Caco-2 (cell line): ENCODE measurements at regions not wholly inside any gene's neighbourhood (a gene's known extent, or its start where the extent isn't known, plus 50 kb on each side); places are given as distances from the start of the nearest gene placed in this dataset.
"Not testable (repeated sequence)": the region's sequence is repeated elsewhere in the genome, so short reads cannot be mapped to it uniquely, and the experiment has no call there.

ENCODE experiments used
- BruUV-seq: library from RNA; stranded (reverse); fragments of 400-500 nt; replicated peaks from 2 replicates; lab custom pipeline; 2021; lab: Mats Ljungman, UMichigan
- CTCF ChIA-PET: fragments of 300-600 bp; sonication (Branson Sonifier 250); formaldehyde crosslinking; loops from one replicate; lab custom pipeline; 2022; ENCODE audit warnings: antibody characterized with exemption; lab: Charles Lee
- POLR2A ChIA-PET: fragments of 300-600 bp; sonication (Branson Sonifier 250); formaldehyde crosslinking; loops from one replicate; lab custom pipeline; 2022; ENCODE audit warnings: antibody characterized with exemption; lab: Charles Lee
- DNase-seq, 2 experiments: peaks; one replicate each; pipeline versions ENCODE4 v3.0.0 to v3.0.0-alpha.2; 2020 to 2022
- H3K27me3 ChIP-seq: replicated peaks from 2 replicates; pipeline ENCODE4 v1.6.0; 2011; ENCODE audit warnings: low read length; ENCODE audit not compliant: control insufficient read depth, insufficient read depth
- H3K36me3 ChIP-seq: 2 replicates; pipeline ENCODE4 v1.5.1; 2011; ENCODE audit warnings: low read length; ENCODE audit not compliant: control insufficient read depth, insufficient read depth
- H3K4me1 ChIP-seq: fragments of 250-450 bp; sonication (Bioruptor Pico); 2 replicates; pipeline ENCODE4 v1.5.1; 2020; ENCODE audit warnings: mild to moderate bottlenecking
- H3K4me3 ChIP-seq: 2 replicates; pipeline ENCODE4 v1.5.1; 2011; ENCODE audit warnings: low read depth, mild to moderate bottlenecking, control low read depth, low read length
- H3K9me3 ChIP-seq: fragments of 250-450 bp; sonication (Bioruptor Pico); 2 replicates; pipeline ENCODE4 v1.5.1; 2020; ENCODE audit warnings: mild to moderate bottlenecking, moderate library complexity
- H3K27ac Mint-ChIP-seq: one replicate; pipeline ENCODE4 v1.8.0; 2022; ENCODE audit warnings: mixed read lengths; ENCODE audit not compliant: unreplicated experiment
- H3K27me3 Mint-ChIP-seq: one replicate; pipeline ENCODE4 v1.8.0; 2022; ENCODE audit warnings: mixed read lengths; ENCODE audit not compliant: insufficient read depth, unreplicated experiment
- H3K36me3 Mint-ChIP-seq: one replicate; pipeline ENCODE4 v1.8.0; 2022; ENCODE audit warnings: mild to moderate bottlenecking, mixed read lengths; ENCODE audit not compliant: insufficient read depth, unreplicated experiment
- H3K4me1 Mint-ChIP-seq: one replicate; pipeline ENCODE4 v1.8.0; 2022; ENCODE audit warnings: low read depth, mixed read lengths; ENCODE audit not compliant: unreplicated experiment
- H3K4me3 Mint-ChIP-seq: one replicate; pipeline ENCODE4 v1.8.0; 2022; ENCODE audit warnings: mild to moderate bottlenecking, moderate library complexity, mixed read lengths; ENCODE audit not compliant: unreplicated experiment
- H3K9me3 Mint-ChIP-seq: one replicate; pipeline ENCODE4 v1.8.0; 2022; ENCODE audit warnings: mixed read lengths; ENCODE audit not compliant: unreplicated experiment
- CTCF ChIP-seq, 2 experiments: fragments of 200-600 bp in 1 of 2; IDR thresholded peaks; 1 replicate in 1 of 2; 2 replicates in 1 of 2; pipeline versions ENCODE4 v1.5.1 to v1.8.0; 2011 to 2022; ENCODE audit warnings: antibody characterized with exemption in 1 of 2, control low read depth in 1 of 2, inconsistent platforms in 1 of 2, low read depth in 1 of 2, low read length in 1 of 2, mild to moderate bottlenecking in 1 of 2, moderate library complexity in 1 of 2; ENCODE audit not compliant: insufficient read depth in 1 of 2, severe bottlenecking in 1 of 2, unreplicated experiment in 1 of 2
- intact Hi-C: fragments of 100-400 bp; cut with micrococcal nuclease; formaldehyde crosslinking; loops from one replicate; pipeline ENCODE4 v1.10.0; 2022; ENCODE audit not compliant: unreplicated experiment

- intact Hi-C loops = no loop called here
- Mint-ChIP-seq H3K4me1 (no peaks in the 10 kb centered on the region), H3K4me3 (no peak overlapping the region), H3K36me3 (no peaks in the 10 kb centered on the region), H3K9me3 (no peaks in the 10 kb centered on the region), H3K27me3 (no peaks in the 10 kb centered on the region), H3K27ac (no peak overlapping the region)
- no peak overlapping the region for H3K4me3 ChIP-seq
- POLR2A ChIA-PET = no interaction called here
- no peaks in the 10 kb centered on the region for H3K9me3 ChIP-seq
- H3K27me3 ChIP-seq = no peaks in the 10 kb centered on the region
- H3K4me1 ChIP-seq = no peaks in the 10 kb centered on the region
- BruUV-seq = no TSS peak
- no peaks in the 10 kb centered on the region for H3K36me3 ChIP-seq
- CTCF ChIA-PET = no interaction called here
- TF ChIP-seq CTCF (IDR thresholded peaks at IDR 0.05; ENCODE audit: insufficient read depth in 1 of 2, low read depth in 1 of 2, low read length in 1 of 2, severe bottlenecking in 1 of 2, unreplicated experiment in 1 of 2) = no peak
- DNase-seq = no peak
Measured at GRCh38 chr12:77222336-77222735, 157.0 kb upstream of the E2F7 start.

GRCh38 chr12:77220586-77220985 lies 155.2 kb upstream of the E2F7 start:
- Mint-ChIP-seq H3K4me3 (no peak overlapping the region), H3K9me3 (no peaks in the 10 kb centered on the region), H3K4me1 (no peaks in the 10 kb centered on the region), H3K27me3 (no peaks in the 10 kb centered on the region), H3K27ac (no peak overlapping the region), H3K36me3 (no peaks in the 10 kb centered on the region)
- no peaks in the 10 kb centered on the region for H3K9me3 ChIP-seq
- TF ChIP-seq CTCF (IDR thresholded peaks at IDR 0.05; ENCODE audit: insufficient read depth in 1 of 2, low read depth in 1 of 2, low read length in 1 of 2, severe bottlenecking in 1 of 2, unreplicated experiment in 1 of 2) = no peak
- H3K36me3 ChIP-seq = no peaks in the 10 kb centered on the region
- H3K4me3 ChIP-seq = no peak overlapping the region
- intact Hi-C loops = no loop called here
- ChIA-PET POLR2A (no interaction called here), CTCF (no interaction called here)
- no peaks in the 10 kb centered on the region for H3K4me1 ChIP-seq
- BruUV-seq = no TSS peak
- no peak for DNase-seq
- H3K27me3 ChIP-seq = no peaks in the 10 kb centered on the region

GRCh38 chr12:77218278-77218677 lies 152.9 kb upstream of the E2F7 start:
- ChIA-PET POLR2A (no interaction called here), CTCF (no interaction called here)
- TF ChIP-seq CTCF (IDR thresholded peaks at IDR 0.05; ENCODE audit: insufficient read depth in 1 of 2, low read depth in 1 of 2, low read length in 1 of 2, severe bottlenecking in 1 of 2, unreplicated experiment in 1 of 2) = no peak
- no peak for DNase-seq
- intact Hi-C loops = no loop called here
- H3K36me3 Mint-ChIP-seq = no peaks in the 10 kb centered on the region
- H3K4me1 Mint-ChIP-seq = peaks cover 4% of the 10 kb centered on the region
- no peaks in the 10 kb centered on the region for H3K9me3 Mint-ChIP-seq
- Histone ChIP-seq H3K4me1 (peaks cover 10% of the 10 kb centered on the region), H3K9me3 (no peaks in the 10 kb centered on the region), H3K4me3 (no peak overlapping the region), H3K27me3 (no peaks in the 10 kb centered on the region), H3K36me3 (no peaks in the 10 kb centered on the region)
- no peak overlapping the region for H3K4me3 Mint-ChIP-seq
- BruUV-seq = no TSS peak
- H3K27ac Mint-ChIP-seq = no peak overlapping the region
- no peaks in the 10 kb centered on the region for H3K27me3 Mint-ChIP-seq

GRCh38 chr12:77216136-77216535 lies 150.8 kb upstream of the E2F7 start:
- CTCF ChIA-PET, H3K9me3 ChIP-seq, H3K27me3 ChIP-seq, H3K36me3 ChIP-seq, H3K36me3 Mint-ChIP-seq, BruUV-seq, DNase-seq, H3K4me3 Mint-ChIP-seq, H3K4me1 Mint-ChIP-seq, H3K27ac Mint-ChIP-seq, H3K4me3 ChIP-seq, POLR2A ChIA-PET, intact Hi-C loops, H3K27me3 Mint-ChIP-seq, H3K9me3 Mint-ChIP-seq: not testable (repeated sequence)
- peaks cover 14% of the 10 kb centered on the region for H3K4me1 ChIP-seq
